Middle frontal gyrus (tissue), 1 donor: ENCODE measurements at regions not wholly inside any gene's neighbourhood (a gene's known extent, or its start where the extent isn't known, plus 50 kb on each side); places are given as distances from the start of the nearest gene placed in this dataset.

Experiments used
- DNase-seq: peaks from one replicate; pipeline ENCODE4 v3.0.0-alpha.2; 2015; ENCODE audit warnings: low spot score; ENCODE audit errors: extremely low spot score

DNA sequence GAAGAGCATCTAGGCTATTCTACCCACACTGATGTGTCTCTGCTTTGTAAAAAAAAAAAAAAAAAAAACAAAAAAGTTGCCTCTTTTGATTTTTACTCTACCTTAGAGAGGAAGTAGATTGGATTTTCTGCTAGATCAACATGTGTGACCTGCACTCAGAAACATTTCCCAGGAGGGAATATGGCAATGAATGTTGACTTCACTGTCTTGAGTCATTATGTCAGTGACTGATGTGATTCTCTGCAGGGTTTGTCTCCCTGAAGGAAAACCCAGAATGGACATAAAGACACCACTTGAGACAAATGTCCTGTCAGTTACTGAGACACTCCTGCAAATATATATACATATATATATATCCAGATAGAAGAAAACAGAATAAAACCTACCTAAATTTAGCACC lies 370.3 kb downstream of the BMPER start:
- no peak for DNase-seq

DNA sequence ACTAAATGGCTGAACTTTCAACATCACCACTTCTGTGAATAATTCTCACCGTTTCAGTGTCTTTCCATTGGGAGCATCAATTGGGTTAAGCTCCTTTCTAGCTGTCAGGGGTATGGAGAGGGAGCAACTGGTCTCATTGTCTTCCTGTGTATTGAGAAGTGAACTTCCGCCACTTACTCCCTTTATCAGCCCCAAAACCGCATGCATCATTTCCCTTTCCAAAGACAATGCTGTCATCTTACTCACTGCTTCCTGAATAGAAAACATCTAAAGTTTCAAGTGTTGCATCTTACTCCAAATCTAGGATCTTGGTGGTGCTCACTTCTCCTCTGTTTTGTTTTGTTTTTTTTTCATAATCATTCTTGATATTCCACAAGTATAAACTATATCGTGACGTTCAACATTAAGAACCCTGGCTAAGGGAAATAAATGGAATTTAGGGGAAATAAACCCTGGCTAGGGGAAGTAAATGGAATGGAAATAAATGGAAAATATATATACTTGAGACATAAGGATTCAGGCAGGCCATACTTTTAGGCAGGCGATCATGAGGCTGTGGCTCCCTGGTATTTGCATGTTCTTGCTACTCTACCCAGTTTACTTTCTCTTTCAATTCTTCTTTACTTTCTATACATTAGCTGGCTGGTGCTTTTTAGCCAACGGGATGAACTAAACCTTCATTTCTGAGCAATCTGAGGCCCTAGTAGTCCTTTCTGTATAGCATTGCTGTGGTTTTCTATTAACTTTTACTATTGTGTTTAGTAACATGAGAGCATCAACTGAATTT lies 371.9 kb downstream of the BMPER start:
- no peak for DNase-seq

GRCh38 chr7:34277803-34278199 lies 372.5 kb downstream of the BMPER start:
- no peak for DNase-seq

DNA sequence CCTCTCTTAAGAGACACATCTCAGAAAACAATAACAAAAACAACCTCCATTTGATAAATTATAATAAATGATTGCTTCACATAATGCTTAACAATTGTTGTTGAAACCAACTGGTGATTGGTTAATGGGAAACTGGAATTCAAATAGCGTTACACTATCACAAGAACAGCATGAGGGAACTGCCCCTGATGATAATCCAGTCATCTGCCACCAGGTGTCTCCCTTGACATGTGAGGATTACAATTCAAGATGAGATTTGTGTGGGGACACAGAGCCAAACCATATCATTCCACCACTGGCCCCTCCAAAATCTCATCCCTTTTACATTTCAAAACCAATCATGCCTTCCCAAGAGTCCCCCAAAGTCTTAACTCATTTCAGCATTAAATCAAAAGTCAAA lies 375.9 kb downstream of the BMPER start:
- no peak for DNase-seq

GRCh38 chr7:34282271-34282670 lies 375.7 kb upstream of the NPSR1 start:
- no peak for DNase-seq

DNA sequence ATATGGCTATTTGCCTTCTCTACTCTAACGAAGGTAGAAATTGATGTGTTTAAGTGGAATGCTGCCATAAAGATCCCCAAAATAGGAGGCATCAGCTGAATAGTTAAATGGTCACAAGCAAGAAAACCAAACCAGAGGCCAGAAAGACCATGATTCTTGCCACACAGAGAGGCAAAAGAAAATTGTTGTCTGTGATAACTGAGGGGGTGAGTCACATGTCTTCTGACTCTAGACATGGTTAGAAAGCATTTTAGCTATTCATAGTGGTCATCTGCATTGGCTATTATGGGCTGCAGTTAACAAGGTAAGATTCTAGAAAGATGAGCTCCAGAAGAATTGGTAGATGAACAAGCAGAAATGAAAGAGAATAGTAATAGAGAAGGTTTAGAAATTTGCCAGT lies 361.4 kb upstream of the NPSR1 start:
- no peak for DNase-seq

DNA sequence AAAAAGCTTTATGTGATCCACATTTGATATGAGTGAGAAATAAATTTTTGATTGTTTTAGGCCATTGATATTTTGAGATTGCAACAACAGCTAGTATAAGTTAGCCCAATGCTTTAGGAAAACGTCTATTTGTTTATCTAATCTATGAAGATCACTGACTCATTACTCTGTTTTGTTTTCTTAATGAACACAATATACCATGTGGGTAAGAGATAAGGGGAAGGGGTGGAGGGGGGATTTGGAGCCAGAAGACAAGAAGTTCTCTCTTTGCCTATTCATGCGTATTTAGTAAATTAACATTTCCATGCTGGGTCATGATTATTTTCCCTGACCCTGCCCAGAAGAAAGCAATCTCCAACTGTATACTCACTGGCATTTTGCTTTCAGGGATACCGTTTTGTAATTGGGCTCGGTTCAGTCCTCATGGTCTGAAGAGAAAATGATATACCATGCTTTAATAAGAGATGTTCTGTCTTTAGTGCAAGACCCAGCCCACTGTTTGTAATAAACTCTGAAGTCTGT lies 359.5 kb upstream of the NPSR1 start:
- no peak for DNase-seq

DNA sequence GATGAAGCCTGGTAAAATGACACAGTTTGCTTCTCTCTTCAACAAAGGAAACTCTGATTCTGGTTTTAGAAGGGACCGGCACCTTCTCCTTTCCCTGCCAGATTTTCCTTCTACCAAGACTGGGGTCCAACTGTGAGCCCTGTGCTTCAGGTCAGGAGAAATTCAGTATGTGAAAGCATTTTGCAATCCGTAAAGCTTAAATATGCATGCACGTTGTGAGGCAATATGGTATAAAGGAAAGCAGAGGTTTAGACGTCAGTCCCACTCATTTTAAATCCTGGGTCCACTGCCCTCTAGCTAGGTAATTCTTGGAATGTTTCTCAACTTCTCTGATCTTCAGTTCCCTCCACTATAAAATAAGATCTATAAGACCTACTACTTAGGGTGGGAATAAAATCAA lies 359.0 kb upstream of the NPSR1 start:
- no peak for DNase-seq

GRCh38 chr7:34307540-34307939 lies 350.5 kb upstream of the NPSR1 start:
- no peak for DNase-seq

GRCh38 chr7:34308595-34308994 lies 349.4 kb upstream of the NPSR1 start:
- no peak for DNase-seq

DNA sequence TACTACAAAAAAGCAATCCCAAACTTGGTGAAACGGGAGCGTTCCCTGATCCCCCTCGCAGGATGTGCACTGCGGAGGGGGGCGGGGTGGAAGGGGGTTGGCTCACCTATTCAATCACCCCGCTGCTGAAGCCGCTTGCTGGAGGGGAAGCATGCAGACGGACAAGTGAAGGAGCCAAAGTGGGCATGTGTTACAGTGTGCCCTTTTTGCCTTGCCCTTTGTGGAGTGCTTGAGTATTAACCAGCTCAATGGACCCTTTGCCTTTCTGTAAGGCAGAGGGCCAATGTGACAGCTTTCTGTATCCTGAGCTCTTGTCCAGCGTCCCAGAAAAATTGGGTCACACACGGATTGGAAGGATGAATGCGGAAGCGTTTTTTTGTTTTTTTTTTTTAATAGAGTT lies 348.9 kb upstream of the NPSR1 start:
- DNase-seq = no peak

- no peak for DNase-seq
These were observed 348.4 kb upstream of the NPSR1 start for GRCh38 chr7:34309584-34309983.

DNA sequence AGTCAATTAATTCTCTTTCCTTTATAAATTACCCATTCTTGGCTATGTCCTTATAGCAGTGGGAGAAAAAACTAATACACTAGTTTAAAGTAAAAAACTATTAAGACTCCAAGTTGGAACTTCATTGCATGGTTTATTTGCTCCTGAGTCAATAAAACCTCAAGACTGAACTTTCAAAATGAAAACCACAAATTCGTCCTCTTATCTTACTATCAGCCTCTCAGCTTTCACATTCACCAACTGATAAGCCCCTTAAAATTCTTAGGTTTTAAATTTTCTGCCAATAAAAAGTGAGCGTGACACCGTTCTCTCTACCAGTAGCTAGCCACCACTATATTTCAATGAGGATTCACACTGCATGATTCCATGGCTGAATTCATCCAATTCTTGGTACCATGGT lies 346.4 kb upstream of the NPSR1 start:
- no peak for DNase-seq

DNA sequence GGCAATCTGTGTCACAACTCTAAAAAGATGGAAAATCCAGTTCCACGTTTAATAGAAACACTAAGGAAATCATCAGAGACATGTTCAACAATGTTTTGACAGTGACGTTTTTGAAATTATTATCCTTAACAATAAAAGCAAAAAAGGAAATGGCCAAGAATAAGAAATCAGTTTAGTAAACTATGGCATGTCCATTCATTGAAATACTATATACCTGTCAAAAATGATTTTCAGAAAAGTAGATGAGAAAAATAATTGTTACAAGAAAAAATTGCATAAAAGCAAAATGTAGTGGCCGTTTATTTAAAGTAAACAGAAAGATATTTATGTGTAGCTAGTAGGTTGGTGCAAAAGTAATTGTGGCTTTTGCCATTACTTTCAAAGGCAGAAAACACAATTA lies 345.4 kb upstream of the NPSR1 start:
- DNase-seq = no peak

DNA sequence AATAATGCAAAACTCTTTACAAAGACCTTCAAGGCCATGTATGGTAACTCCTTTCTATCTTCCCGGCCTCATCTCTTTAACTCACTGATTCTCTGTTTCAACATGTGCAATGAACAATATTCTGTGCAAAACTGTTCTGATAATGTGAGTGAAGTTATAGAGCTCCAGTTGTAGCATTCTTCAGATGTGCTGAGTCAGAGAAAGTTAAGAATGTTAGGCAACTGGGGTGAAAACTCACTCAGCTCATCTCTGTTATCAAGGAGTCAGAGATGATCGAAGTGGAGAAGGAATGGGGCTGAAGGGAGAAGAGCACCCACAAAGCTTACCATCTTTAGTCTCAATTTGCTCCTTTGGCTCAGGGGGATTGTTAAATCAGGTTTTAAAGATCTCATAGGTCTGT lies 344.7 kb upstream of the NPSR1 start:
- DNase-seq = no peak

DNA sequence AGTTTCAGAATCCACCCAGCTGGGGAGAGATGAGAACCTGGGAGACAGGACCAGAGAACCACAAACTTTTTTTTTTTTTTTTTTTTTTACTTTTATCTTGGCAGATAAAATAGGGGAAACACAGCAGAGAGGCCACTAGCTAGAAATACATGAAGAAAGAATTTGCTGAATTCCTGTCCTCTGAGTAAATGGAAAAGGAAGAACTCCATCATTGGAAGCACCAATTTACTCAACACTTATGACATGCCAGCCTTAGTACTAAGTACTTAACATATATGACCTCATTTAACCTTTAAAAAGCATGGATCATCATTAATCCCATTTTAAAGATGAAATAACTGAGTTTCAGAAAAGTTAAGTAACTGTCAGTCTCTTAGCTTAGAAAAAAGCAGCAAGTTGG lies 343.0 kb upstream of the NPSR1 start:
- no peak for DNase-seq

DNA sequence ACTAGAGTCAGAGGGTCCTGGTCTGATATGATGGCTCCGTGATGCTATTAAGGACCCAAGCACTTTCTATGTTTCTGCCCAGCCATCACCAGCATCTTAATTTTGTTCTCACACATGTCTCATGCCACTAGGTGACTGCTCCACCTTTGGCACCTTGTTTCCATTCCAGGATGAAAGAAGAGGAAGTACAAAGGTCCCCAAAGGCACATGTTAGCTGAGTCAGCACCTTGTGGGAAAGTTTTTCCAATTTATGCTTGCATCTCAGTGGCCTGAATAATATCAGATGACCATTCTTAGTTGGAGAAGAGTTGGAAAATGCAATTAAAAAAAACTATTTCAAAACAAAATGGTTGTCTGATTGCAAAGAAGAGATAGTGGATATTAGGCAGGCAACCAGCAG lies 341.0 kb upstream of the NPSR1 start:
- no peak for DNase-seq

- DNase-seq = no peak
These were observed 337.6 kb upstream of the NPSR1 start for GRCh38 chr7:34320412-34320811.

DNA sequence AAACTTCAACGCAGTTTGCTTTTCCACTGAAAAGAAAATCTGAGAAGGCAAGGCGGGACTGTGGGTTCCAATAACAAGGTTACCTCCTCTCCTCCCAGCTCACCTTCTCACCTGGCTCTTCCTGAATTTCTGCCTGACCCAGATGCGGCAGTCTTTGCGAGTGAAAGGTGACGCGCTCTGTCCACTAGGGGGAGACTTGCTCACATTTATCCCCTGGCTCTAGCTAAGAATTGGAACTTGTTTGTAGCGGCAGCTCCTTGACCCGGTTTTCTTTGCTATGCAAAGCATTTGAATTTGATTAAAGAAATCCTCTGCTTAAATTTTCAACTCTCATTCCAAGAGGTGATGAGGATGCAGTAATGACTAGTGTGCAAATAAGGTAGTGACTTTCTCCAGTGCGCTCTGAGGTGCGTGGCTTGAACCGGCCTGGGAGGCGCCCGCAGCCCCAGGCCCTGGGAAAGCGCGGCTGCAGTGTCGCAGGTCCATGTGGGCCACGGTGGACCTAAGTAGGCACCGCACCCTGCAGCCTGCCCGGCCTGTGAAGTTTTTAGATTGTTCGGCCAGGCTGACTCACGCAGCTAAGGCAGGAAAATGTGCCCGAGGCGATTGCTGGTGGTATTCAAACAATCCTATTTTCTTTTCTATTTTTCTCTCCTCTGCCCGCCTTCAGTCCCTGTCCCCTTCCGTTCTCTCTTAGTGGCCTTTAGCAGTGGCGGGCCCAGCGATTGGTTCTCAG lies 336.9 kb upstream of the NPSR1 start:
- DNase-seq = peak; percentile 38

DNA sequence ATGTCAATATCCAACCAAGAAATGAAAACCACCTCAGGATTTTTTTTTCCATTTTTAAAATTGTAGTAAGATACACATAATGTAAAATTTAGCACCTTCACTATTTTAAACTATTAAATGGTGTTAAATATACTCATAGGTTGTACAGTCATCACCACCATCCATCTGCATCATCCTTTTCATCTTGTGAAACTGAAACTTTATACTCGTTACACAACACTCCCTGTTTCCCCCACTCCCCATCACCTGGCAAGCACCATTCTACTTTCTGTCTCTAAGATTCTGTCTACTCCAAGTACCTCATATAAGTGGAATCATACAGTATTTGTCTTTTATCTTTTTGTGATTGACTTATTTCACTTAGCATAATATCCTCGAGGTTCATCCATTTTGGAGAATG lies 335.2 kb upstream of the NPSR1 start:
- no peak for DNase-seq

DNA sequence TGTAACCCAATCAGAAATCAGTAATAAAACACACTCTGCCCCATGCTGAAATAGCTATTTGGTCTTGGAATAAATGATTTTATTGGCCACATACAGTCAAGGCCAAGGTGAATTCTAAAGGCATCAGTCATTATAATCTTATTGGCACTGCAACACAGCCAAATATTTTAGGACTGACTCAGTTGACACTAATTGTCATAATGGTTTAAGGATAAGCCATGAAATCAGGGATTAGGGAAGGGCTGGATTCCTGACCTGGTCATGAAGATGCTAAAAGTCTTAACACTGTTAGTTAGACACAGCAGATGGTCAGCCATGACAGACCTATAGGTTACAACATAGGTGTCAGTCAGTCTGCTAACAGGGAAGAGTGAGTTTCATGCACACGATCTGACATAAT lies 330.3 kb upstream of the NPSR1 start:
- DNase-seq = no peak

GRCh38 chr7:34330308-34330707 lies 327.7 kb upstream of the NPSR1 start:
- DNase-seq = no peak

- DNase-seq = no peak
These were observed 326.9 kb upstream of the NPSR1 start for GRCh38 chr7:34331102-34331501.
